ENCODE measurements at regions not wholly inside any gene's neighbourhood (a gene's known extent, or its start where the extent isn't known, plus 50 kb on each side); places are given as distances from the start of the nearest gene placed in this dataset.

DNA sequence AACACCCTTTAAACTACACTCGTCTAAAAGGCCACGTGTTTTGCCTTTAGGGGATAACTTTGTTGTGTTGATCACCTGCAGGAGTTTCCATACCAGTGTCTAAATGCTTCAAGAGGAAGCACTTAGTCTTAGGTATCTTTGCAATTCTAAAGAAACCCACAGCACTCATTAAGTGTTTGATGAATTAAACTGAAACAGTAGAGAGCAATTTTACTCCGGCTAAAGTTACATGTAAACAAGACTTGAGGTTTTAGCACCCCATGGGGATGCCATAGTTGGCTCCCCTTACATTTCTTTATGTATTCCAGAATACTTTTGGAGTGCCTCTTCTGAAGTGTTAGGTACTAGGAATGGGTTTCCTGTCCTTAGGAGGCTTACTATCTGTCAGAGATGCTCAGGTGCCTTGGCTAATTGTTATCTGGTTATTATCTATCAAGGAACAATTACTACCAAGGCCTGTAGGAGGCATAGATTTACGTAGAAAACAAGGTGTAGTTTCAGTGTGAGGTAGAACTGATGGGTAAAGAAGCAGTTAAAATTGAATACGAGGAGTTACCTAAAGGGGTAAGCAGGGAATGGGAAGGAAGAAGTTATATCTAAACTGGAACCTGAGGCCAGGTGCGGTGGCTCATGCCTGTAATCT, 176.8 kb upstream of the SAMSN1 start:
- DNase-seq (ENCODE audit: low read depth in 2 of 2) = no peak

DNA sequence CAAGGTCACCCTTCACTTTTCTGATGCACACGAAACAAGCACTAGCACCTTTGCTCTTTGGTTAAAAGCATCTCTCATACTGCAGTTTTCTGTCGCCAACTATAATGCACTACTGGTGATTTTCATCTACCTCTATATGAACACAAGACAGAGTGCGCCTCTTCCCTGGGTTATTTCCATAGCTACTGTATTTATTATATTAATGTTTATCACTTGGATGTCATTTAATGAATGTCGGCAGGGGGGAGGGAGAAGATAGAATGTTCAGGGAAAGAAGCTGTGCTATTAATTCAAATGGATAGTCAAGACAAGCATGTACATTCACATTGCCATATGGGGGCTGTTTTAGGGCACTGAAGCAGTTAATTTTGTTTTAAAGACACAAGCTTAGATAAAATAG, 174.1 kb upstream of the SAMSN1 start:
- DNase-seq (ENCODE audit: low read depth in 2 of 2) = no peak

DNA sequence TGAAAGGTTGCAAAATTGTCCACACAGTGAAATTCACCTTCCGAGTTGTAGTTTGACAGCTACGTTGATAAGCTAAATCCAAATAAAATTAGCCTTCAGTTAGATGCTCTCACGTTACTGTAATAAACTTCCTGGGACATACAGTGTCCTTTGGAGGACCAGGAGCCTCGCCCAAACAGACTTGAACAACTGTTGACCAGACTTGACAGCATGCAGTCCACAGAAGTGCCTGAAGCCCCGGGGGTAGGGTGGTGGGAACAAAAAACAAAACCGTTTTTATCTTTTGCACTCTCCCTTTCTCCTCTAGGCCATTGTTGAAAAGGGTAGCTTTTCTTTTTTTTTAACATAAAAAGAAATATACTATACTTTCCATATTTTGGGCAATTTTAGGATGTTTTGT, 172.8 kb upstream of the SAMSN1 start:
- DNase-seq (ENCODE audit: low read depth in 2 of 2) = no peak

DNA sequence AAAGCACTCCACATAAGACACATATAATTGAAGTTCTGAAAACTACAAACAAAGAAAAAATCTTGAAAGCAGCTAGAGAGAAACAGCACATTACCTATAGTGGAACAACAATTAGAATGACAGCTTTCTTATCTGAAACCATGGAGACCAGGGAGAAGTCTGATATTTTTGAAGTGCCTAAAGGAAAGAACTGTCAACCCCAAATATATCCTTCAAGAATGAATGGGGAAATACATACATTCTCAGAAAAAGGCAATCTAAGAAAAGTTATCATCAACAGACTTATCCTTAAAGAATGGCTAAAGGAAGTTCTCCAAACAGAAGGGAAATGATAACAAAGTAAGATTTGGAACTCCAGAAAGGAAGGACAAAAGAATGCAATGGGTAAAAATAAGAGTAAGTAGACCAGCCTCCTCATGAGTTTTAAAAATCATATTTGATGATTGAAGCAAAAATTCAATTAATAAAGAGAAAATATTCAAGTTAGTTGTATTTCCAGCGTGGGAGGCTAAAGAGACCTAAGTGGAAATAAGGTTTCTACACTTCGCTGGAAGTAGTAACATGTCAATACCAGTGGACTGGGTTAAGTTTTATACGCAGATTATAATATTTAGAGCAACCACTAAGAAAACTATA, 170.8 kb upstream of the SAMSN1 start:
- DNase-seq (ENCODE audit: low read depth in 2 of 2) = peak in 1 of 2 donors; percentile 6

DNA sequence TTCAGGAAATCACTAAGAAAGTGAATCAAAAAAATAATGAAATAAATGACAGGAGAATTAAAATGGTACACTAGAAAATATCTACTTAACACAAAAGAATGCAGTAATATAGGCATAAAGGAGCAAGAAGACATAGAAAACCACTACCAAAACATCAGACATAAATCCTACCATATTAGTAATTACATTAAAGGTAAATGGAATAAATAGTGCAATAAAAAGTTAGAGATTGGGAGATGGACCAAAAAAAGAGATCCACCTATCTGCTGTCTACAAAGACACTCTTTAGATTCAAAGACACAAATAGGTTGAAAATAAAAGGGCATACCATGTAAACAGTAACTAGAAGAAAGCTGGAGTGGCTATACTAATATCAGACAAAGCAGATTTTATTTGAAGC, 167.0 kb upstream of the SAMSN1 start:
- DNase-seq (ENCODE audit: low read depth in 2 of 2) = no peak

DNA sequence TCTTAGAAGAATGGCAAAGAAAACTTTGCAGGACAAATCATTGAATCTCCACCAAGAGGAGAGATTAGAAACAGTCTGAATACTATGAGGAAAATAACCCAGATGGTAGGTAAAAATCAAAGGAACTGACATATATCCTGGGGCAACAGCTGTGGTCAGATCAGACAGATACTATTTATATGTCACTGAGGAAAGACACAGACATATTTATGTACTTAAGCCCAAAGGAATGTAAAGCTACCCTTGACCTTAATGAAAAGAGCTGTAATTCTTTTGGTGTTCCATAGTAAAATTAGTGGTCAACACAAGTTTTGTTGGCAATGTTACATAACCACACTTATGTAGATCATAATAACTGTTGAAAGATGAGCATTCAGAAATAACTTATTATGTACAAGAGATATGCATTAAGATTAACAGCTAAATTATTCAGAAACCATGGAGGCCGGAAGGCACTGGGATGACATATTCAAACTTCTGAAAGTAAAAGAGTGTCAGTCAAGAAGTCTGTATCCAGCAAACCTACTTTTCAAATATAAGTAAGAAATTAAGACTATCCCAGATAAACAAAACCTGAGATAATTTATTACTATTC, 166.1 kb upstream of the SAMSN1 start:
- peak; percentile 13 to 51 for DNase-seq (ENCODE audit: low read depth in 2 of 2)

DNA sequence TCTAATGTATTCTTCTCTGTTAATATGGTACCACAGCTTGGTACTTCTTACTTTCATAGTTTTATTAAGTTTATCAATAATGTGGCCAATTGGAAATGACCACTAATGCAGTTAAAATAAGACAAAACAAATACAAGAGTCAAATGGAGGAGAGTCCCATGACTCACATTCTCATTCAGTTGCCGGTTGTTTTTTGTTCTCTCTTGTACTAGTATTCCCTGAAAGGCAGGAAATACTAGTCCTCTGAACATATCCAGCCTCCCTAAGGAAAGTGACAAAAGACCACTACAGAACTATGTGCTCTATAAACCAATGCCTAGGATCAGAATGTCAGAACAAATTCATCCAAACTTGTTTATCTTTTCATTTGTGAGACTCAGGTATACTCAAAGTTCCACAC, 165.2 kb upstream of the SAMSN1 start:
- DNase-seq (ENCODE audit: low read depth in 2 of 2) = peak; percentile 7 to 22

DNA sequence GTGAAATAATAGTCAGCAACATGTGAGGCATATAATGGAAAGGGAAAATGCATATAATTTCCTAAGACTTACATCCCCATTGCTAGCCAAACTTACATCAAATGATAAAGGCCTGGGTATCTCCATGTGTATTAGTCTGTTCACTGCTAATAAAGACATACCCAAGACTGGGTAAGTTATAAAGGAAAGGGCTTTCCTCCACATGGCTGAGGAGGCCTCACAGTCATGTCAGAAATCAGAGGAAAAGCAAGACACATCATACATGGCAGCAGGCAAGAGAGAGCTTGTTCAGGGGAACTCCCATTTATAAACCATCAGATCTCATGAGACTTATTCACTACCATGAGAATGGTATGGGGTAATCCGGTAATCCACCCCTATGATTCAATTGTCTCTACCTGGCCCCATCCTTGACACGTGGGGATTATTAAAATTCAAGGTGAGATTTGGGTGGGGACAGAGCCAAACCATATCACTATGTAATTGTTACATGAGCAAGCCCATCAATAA, 161.5 kb upstream of the SAMSN1 start:
- DNase-seq (ENCODE audit: low read depth in 2 of 2) = no peak

DNA sequence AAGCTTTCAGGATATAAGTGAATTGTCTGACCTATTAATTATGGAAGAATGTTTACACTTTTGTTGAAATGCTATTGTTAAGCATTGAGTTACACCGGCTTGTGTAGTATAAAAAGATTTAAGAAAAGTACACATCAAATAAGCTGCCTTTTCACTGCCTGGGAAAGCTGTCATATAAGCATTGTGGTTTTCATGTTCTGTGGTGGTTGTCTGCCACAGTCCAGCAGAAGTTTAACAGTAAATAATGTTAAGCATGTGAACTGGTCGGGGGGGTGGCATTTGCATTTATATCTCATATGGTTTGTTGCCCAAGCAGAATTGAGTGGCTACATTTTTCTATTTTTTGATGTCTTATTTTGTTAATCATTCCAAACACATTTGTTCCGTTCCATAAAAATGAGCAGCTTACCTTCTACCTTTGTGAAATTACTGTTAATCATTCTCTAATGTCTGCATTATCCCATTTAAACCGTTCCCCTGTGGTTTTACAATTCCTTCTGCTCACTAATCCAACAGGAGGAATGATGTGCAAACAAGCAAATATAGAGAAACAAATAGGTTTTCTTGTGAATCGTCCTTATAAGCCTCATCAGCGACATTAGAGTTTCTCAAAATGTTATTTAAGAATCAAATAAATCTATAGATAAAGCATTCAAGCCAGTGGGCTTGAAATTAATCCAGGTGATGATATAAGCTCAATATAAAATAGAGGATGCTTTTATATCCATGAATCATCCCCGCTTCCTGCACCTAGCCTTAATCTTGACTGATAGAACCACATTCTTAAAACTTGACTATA, 160.8 kb upstream of the SAMSN1 start:
- no peak for DNase-seq (ENCODE audit: low read depth in 2 of 2)

DNA sequence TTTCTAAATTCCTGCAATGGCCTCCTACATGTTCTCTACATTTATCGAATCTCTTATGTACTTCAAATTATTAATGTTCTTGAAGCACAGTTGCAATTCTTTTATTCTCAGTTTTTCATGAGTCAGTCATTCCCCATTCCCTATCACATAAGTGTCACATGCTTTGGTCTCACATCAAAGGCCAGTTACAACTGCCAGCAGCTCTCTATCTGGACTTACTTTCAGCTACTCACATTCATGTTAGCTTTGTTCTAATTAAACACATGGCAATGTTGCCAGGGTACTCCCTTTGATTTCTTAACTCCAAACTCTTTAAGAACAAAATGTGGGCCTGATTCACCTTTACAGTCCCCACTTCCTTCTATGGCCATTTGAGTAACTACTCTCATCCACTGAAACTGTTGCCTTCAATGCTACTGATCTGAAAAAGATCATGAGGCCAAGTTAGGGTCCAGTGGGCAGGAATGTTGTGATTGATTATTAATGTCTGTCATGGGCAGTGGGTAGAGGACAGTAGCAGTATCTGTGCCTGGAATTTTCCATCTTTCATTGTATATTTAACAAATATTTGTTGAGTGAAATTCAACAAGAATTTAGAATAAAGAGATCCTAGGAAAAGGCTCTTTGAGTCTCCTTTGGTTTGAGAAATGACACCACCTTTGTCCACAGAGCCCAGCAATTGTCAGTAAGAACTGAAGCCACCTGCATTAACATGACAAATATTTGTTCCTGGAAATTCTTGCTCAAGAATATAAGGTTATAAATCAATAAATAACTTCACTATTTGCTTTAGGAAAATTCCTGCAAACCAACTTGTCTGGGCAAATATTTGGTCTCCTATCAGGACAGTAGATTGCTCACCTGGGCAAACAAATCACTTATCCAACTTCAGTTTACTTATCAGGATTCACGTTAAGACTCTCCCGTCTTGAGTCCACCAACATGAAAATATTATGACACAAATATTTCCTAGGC, 153.6 kb upstream of the SAMSN1 start:
- DNase-seq (ENCODE audit: low read depth in 2 of 2) = no peak

DNA sequence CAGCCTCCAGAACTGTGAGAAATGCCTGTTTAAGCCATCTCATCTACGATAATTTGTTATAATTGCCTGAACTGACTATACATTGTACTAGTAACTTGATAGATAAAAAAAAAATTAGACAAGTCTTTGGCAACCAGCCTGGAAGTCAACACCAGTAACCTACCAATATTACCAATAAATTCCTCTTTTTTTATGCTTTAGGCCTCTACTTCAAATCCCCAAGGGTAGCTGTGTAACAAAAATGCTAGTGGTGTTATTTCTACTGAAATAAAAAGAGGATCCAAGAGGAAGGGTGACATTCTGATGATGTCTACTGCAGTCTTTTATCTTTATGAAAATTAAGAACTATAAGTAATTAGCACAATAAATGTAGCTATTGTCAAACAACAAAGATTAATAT, 151.7 kb upstream of the SAMSN1 start:
- DNase-seq (ENCODE audit: low read depth in 2 of 2) = no peak

DNA sequence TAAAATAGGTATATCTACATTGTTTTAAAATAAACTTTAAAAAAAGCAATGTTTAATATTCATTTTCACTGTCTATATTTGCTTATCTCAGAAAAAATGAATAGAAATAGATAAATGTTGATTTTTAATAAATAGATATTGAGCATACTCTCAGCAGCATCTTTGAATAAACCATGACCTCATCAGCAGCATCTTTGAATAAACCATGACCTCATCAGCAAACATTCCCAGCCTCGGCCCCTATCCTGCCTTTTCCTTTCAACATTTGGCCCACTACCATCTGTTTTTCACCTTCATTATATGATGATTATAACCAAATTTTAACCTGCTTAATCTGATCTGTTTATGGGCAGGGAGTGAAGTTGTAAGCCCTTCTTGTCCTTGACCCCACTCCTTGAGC, 148.7 kb upstream of the SAMSN1 start:
- no peak for DNase-seq (ENCODE audit: low read depth in 2 of 2)

DNA sequence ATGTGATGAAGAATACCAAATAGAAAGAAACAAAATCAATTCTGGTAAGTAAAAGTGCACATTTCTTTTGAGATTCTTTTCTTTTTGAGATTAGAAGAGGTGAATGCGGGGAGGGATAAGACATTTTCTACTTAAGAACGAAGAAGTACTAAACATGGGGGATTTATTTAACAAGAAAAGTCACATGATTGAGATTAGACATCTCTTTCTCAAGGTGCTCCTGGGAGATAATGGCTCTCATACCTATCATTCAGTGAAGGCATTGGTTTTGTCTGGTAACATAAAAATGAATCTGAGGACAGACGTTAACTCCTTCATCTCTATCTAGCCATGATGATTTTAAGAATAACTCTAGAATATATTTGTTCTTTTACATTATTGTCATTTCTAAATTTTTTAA, 147.9 kb upstream of the SAMSN1 start:
- no peak for DNase-seq (ENCODE audit: low read depth in 2 of 2)

DNA sequence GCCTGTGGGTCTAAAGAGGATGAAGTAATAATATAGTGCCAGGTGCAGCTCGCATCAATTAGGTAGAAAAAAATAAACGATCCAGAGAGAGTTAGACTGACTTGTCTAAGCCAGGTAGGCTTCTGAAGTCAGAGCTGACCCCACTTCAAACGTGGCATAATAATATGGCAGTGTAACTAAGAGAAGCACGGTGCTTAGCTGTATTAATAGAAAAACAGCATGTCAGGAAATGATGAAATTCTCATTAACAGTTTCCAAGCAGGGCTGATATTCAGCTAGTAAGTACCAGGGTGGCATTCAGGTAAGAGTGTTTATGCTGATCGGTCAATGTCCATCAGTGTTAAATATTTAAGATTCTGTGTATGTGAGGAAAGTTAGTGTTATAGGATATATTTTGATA, 145.8 kb upstream of the SAMSN1 start:
- no peak for DNase-seq (ENCODE audit: low read depth in 2 of 2)

DNA sequence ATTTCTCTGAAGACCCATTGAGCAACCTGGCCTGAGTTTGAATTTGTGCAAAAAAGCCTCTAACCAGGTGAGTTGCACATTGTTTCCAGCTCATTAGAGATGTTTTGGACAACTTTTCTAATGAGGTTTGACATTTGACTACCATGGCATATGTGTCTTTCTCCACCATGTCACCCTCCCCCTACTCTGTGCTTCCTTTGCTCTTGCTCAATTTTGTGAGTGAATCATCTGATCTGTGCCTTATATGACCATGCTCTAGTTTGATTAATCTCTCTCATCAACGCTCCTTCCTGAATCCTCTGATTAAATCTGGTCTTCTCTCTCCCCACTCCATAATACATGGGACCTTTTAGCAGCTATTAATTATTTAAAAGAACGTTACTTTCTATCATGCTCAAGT, 144.8 kb upstream of the SAMSN1 start:
- no peak for DNase-seq (ENCODE audit: low read depth in 2 of 2)

DNA sequence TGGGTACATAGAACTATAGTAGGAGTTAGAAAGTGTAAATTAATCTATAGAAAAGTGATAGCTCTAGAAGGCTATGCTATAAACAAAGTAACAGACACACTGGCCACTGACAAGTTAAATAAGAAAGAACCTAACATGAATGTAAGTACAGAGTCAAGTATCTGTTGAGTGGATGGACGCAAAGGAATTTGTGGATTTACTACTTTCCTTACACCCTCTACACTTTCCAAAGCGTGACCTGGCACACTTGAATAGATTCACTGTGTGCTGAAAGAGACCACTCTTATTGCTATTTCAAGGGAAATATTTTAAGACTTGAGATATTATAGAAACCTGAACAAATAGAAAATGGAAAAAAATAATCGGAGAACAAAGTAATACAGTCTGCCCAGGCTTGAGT, 142.8 kb upstream of the SAMSN1 start:
- DNase-seq (ENCODE audit: low read depth in 2 of 2) = no peak

DNA sequence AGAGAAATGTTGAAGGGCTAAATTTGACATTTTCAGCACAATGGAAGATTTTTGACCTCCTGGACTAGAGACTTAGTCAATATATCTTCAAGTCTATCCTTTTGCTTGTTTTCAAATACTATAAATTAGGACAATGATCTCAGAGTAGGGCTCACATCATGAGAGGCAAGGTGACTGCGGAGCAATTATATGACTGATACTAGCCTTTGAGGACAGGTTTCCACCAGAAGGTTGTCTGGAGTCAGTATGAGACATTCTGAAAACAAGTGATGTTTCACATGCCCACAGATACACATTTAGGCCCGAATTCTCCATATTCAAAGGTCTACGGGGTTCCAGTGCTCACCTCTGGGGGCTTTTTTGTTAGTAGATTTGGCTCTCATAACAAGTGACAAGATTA, 142.3 kb upstream of the SAMSN1 start:
- DNase-seq (ENCODE audit: low read depth in 2 of 2) = no peak

DNA sequence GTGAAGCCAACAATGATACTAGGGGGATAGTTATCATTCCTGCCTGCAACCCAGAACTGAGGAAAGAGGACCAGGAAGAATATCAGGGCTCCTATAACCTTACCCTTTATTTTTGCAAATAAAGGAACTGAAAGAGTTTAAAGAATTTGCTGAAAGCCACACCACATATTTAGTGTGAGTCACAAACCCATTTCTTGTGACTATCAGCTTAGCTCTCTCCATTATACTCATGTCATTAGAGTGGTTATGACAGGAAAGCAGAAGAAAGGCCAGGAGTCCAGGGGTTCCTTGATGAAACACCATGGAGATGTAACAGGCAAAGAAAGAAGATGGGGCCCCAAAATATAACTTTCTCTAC, 141.1 kb upstream of the SAMSN1 start:
- no peak for DNase-seq (ENCODE audit: low read depth in 2 of 2)

DNA sequence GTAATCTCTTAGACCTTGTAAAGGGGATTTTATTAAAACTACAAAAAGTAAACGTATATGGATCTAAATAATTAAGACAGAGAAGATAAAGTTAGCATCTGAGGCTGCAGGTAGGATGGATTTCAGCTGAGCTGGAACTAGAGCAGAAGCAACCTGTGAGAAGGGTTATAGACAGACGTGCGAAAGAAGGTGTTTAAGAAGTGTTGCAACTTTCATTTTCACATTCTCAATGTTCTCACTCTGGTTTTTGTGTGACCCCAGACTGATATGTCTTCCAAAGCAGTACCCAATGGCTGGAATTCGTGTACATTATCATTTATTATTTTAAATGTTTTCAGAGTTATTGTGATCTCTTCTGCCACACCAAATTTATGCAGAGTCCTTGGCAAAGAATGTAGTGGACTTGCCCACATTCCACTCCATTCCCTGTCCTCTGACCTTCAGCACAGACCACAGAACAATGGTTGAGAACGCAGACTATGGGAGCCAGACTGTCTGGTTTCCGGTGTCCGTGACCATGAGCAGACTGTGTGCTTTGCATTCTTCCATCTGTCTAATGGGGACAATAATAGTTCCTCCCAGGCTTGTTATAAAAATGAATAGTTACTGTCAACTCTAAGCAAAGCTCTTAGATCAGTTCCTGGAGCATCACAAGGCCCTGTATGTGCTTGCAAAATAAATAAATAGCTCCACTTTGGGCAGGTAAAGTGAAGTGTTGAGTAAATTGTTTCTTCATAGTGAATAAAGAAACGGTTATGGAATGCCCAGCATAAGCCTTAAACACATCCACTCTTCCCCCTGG, 140.6 kb upstream of the SAMSN1 start:
- peak; percentile 34 to 56 for DNase-seq (ENCODE audit: low read depth in 2 of 2)

DNA sequence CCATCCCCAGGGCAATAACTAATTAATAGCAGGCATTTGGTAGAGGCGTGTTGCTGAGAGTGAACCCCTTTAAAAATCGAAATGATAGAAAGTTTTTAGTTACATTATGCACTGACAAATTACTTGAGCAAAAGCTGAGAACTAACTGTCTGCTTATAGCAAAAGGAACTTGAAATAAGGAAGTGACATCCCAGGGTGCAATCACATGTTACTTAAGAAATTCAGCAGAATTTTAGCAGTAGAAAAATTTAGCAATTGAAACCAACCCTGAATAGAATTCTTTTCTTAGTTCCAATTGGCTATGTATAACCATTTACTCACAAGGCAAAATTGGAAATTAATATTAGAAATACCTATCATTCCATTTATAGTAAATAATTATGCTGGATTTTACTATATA, 139.5 kb upstream of the SAMSN1 start:
- DNase-seq (ENCODE audit: low read depth in 2 of 2) = no peak
